ENCODE measurements at regions not wholly inside any gene's neighbourhood (a gene's known extent, or its start where the extent isn't known, plus 50 kb on each side); places are given as distances from the start of the nearest gene placed in this dataset.
"Not testable (repeated sequence)": the region's sequence is repeated elsewhere in the genome, so short reads cannot be mapped to it uniquely, and the experiment has no call there.

- no peak for DNase-seq (ENCODE audit: low spot score)
Observed at GRCh38 chr13:87093399-87093798, 577.8 kb upstream of the SLITRK5 start.

- no peak for DNase-seq (ENCODE audit: low spot score)
Observed at GRCh38 chr13:87094646-87095045, 576.5 kb upstream of the SLITRK5 start.

GRCh38 chr13:87100431-87100830, 570.7 kb upstream of the SLITRK5 start:
- DNase-seq (ENCODE audit: low spot score), result no peak

- no peak for DNase-seq (ENCODE audit: low spot score)
Observed at GRCh38 chr13:87107651-87108050, 563.5 kb upstream of the SLITRK5 start.

GRCh38 chr13:87120476-87120875, 550.7 kb upstream of the SLITRK5 start:
- DNase-seq (ENCODE audit: low spot score), result no peak

- no peak for DNase-seq (ENCODE audit: low spot score)
Observed at GRCh38 chr13:87122551-87122950, 548.6 kb upstream of the SLITRK5 start.

GRCh38 chr13:87123987-87124784, 547.0 kb upstream of the SLITRK5 start:
- peak; percentile 40 for DNase-seq (ENCODE audit: low spot score)

GRCh38 chr13:87124785-87125074, 546.4 kb upstream of the SLITRK5 start:
- no peak for DNase-seq (ENCODE audit: low spot score)

- DNase-seq (ENCODE audit: low spot score), result no peak
Observed at GRCh38 chr13:87128036-87128435, 543.1 kb upstream of the SLITRK5 start.

- no peak for DNase-seq (ENCODE audit: low spot score)
Observed at GRCh38 chr13:87128491-87128890, 542.7 kb upstream of the SLITRK5 start.

- no peak for DNase-seq (ENCODE audit: low spot score)
Observed at GRCh38 chr13:87129602-87130300, 541.4 kb upstream of the SLITRK5 start.

GRCh38 chr13:87130423-87130822, 540.7 kb upstream of the SLITRK5 start:
- DNase-seq (ENCODE audit: low spot score), result no peak

- DNase-seq (ENCODE audit: low spot score), result peak; percentile 6
Observed at GRCh38 chr13:87131611-87132010, 539.6 kb upstream of the SLITRK5 start.

- no peak for DNase-seq (ENCODE audit: low spot score)
Observed at GRCh38 chr13:87138866-87139265, 532.3 kb upstream of the SLITRK5 start.

GRCh38 chr13:87147076-87147475, 524.1 kb upstream of the SLITRK5 start:
- no peak for DNase-seq (ENCODE audit: low spot score)

GRCh38 chr13:87153371-87153770, 517.8 kb upstream of the SLITRK5 start:
- DNase-seq (ENCODE audit: low spot score), result no peak

GRCh38 chr13:87166348-87166747, 504.8 kb upstream of the SLITRK5 start:
- no peak for DNase-seq (ENCODE audit: low spot score)

- DNase-seq (ENCODE audit: low spot score), result no peak
Observed at GRCh38 chr13:87168390-87168789, 502.8 kb upstream of the SLITRK5 start.

- no peak for DNase-seq (ENCODE audit: low spot score)
Observed at GRCh38 chr13:87169337-87169736, 501.8 kb upstream of the SLITRK5 start.

- DNase-seq (ENCODE audit: low spot score), result peak; percentile 47
Observed at GRCh38 chr13:87172166-87172835, 498.9 kb upstream of the SLITRK5 start.

- DNase-seq (ENCODE audit: low spot score), result not testable (repeated sequence)
Observed at GRCh38 chr13:87185138-87185537, 486.0 kb upstream of the SLITRK5 start.

GRCh38 chr13:87186647-87187046, 484.5 kb upstream of the SLITRK5 start:
- DNase-seq (ENCODE audit: low spot score), result not testable (repeated sequence)

- DNase-seq (ENCODE audit: low spot score), result not testable (repeated sequence)
Observed at GRCh38 chr13:87191485-87191884, 479.7 kb upstream of the SLITRK5 start.
